ENCODE measurements at regions not wholly inside any gene's neighbourhood (a gene's known extent, or its start where the extent isn't known, plus 50 kb on each side); places are given as distances from the start of the nearest gene placed in this dataset.

DNA sequence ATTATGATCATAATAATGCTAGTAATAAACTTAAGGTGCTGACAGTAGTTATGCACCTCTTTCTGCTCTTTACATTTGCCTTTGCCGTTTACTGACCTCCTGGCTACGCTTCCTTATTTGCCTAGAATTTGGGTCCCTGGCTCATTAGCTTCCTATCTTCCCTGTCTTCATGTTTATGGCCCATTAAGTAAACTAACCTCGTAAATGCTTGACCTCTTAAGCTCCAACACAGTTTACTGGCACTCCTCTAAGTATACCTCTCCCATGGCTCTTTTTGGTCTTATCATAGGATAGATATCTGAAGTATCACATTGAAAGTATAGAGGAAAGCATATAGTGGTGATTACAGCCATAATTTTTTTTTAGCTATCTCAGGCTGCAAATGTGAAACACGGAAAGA lies 657.3 kb upstream of the SLC39A10 start:
- TF ChIP-seq, protein P1, sequence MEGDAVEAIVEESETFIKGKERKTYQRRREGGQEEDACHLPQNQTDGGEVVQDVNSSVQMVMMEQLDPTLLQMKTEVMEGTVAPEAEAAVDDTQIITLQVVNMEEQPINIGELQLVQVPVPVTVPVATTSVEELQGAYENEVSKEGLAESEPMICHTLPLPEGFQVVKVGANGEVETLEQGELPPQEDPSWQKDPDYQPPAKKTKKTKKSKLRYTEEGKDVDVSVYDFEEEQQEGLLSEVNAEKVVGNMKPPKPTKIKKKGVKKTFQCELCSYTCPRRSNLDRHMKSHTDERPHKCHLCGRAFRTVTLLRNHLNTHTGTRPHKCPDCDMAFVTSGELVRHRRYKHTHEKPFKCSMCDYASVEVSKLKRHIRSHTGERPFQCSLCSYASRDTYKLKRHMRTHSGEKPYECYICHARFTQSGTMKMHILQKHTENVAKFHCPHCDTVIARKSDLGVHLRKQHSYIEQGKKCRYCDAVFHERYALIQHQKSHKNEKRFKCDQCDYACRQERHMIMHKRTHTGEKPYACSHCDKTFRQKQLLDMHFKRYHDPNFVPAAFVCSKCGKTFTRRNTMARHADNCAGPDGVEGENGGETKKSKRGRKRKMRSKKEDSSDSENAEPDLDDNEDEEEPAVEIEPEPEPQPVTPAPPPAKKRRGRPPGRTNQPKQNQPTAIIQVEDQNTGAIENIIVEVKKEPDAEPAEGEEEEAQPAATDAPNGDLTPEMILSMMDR (IDR thresholded peaks at IDR 0.05): no peak
- TF ChIP-seq ZFX (IDR thresholded peaks at IDR 0.05; ENCODE audit: borderline replicate concordance): no peak

All from 22Rv1 (cell line).